ENCODE measurements at regions not wholly inside any gene's neighbourhood (a gene's known extent, or its start where the extent isn't known, plus 50 kb on each side); places are given as distances from the start of the nearest gene placed in this dataset.

- TF ChIP-seq CTCF (IDR thresholded peaks at IDR 0.05; ENCODE audit: low read length): no peak
- no peak for TF ChIP-seq EZH2 (optimal IDR thresholded peaks at IDR 0.05; ENCODE audit: low read depth, low read length)
These were observed 433.7 kb upstream of the ACO1 start for GRCh38 chr9:31950756-31951155.
